ENCODE measurements at regions not wholly inside any gene's neighbourhood (a gene's known extent, or its start where the extent isn't known, plus 50 kb on each side); places are given as distances from the start of the nearest gene placed in this dataset.

DNA sequence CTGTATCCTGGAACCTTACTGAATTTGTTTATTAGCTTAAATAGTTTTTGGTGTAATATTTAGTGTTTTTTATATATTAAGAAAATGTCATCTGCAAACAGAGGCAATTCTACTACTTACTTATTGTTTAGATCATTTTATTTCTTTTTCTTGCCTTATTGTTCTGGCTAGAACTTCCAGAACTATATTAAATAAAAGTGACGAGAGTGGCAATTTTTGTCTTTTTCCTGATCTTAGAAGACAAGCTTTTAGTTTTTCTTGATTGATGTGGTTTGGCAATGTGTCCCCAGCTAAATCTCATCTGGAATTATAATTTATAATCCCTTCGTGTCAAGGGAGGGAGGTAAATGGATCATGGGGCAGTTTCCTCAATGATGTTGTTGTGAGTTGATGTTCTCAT is 857.8 kb downstream of the SLC6A15 start:
- TF ChIP-seq, protein P1, sequence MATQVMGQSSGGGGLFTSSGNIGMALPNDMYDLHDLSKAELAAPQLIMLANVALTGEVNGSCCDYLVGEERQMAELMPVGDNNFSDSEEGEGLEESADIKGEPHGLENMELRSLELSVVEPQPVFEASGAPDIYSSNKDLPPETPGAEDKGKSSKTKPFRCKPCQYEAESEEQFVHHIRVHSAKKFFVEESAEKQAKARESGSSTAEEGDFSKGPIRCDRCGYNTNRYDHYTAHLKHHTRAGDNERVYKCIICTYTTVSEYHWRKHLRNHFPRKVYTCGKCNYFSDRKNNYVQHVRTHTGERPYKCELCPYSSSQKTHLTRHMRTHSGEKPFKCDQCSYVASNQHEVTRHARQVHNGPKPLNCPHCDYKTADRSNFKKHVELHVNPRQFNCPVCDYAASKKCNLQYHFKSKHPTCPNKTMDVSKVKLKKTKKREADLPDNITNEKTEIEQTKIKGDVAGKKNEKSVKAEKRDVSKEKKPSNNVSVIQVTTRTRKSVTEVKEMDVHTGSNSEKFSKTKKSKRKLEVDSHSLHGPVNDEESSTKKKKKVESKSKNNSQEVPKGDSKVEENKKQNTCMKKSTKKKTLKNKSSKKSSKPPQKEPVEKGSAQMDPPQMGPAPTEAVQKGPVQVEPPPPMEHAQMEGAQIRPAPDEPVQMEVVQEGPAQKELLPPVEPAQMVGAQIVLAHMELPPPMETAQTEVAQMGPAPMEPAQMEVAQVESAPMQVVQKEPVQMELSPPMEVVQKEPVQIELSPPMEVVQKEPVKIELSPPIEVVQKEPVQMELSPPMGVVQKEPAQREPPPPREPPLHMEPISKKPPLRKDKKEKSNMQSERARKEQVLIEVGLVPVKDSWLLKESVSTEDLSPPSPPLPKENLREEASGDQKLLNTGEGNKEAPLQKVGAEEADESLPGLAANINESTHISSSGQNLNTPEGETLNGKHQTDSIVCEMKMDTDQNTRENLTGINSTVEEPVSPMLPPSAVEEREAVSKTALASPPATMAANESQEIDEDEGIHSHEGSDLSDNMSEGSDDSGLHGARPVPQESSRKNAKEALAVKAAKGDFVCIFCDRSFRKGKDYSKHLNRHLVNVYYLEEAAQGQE (IDR thresholded peaks at IDR 0.05; ENCODE audit: insufficient read depth in 1 of 2, low read depth in 2 of 2, low read length in 2 of 2), result no peak
- TF ChIP-seq SIN3A (IDR thresholded peaks at IDR 0.05; ENCODE audit: borderline replicate concordance, insufficient read depth, low read length), result no peak

All from PFSK-1 (cell line).